DOHH2 (cell line): ENCODE measurements at regions not wholly inside any gene's neighbourhood (a gene's known extent, or its start where the extent isn't known, plus 50 kb on each side); places are given as distances from the start of the nearest gene placed in this dataset.

Source experiments
- H3F3A ChIP-seq: fragments of 200-600 bp; sonication (generic), shearing (Covaris generic); 2 replicates; pipeline ENCODE4 v1.6.0; 2016; ENCODE audit warnings: antibody characterized with exemption, mild to moderate bottlenecking; ENCODE audit not compliant: control insufficient read depth, insufficient read depth
- H3K27ac ChIP-seq: fragments of 200-600 bp; sonication (generic); 2 replicates; pipeline ENCODE4 v1.5.1; 2014; ENCODE audit warnings: low read depth, mild to moderate bottlenecking, low read length, moderate library complexity
- H3K27me3 ChIP-seq: fragments of 200-600 bp; sonication (generic); 2 replicates; pipeline ENCODE4 v1.6.1; 2014; ENCODE audit warnings: mild to moderate bottlenecking, low read length, mixed read lengths; ENCODE audit not compliant: control insufficient read depth
- H3K36me3 ChIP-seq: fragments of 200-600 bp; sonication (generic); 2 replicates; pipeline ENCODE4 v1.6.1; 2014; ENCODE audit warnings: mild to moderate bottlenecking, low read length, moderate library complexity, mixed read lengths; ENCODE audit not compliant: control insufficient read depth
- H3K4me1 ChIP-seq: fragments of 200-600 bp; sonication (generic); 2 replicates; pipeline ENCODE4 v1.6.1; 2014; ENCODE audit warnings: mild to moderate bottlenecking, low read length, mixed read lengths; ENCODE audit not compliant: control insufficient read depth
- H3K4me2 ChIP-seq: fragments of 200-600 bp; sonication (generic); 2 replicates; pipeline ENCODE4 v1.6.0; 2014; ENCODE audit warnings: mild to moderate bottlenecking, low read length, moderate library complexity
- H3K4me3 ChIP-seq: fragments of 200-600 bp; sonication (generic); 2 replicates; pipeline ENCODE4 v1.5.1; 2014; ENCODE audit warnings: mild to moderate bottlenecking, low read length, mixed read lengths
- H3K79me2 ChIP-seq: fragments of 200-600 bp; sonication (generic); 2 replicates; pipeline ENCODE4 v1.6.1; 2014; ENCODE audit warnings: mild to moderate bottlenecking, low read length, mixed read lengths; ENCODE audit not compliant: control insufficient read depth
- H3K9me2 ChIP-seq: fragments of 200-600 bp; sonication (generic); replicated peaks from 2 replicates; pipeline ENCODE4 v1.6.1; 2014; ENCODE audit warnings: mild to moderate bottlenecking, low read length, mixed read lengths; ENCODE audit not compliant: control insufficient read depth
- H3K9me3 ChIP-seq: fragments of 200-600 bp; sonication (generic); 2 replicates; pipeline ENCODE4 v1.6.1; 2014; ENCODE audit warnings: antibody characterized with exemption, low read length, mixed read lengths; ENCODE audit not compliant: control insufficient read depth, insufficient read depth
- H4K20me1 ChIP-seq: fragments of 200-600 bp; sonication (generic); 2 replicates; pipeline ENCODE4 v1.6.0; 2014; ENCODE audit warnings: low read depth, mild to moderate bottlenecking, antibody characterized with exemption, low read length, moderate library complexity; ENCODE audit not compliant: control insufficient read depth, insufficient read depth
- EZH2phosphoT487 ChIP-seq: fragments of 200-600 bp; sonication (generic); IDR thresholded peaks from 2 replicates; pipeline ENCODE4 v1.6.1; 2017; ENCODE audit warnings: borderline replicate concordance, mild to moderate bottlenecking, antibody characterized with exemption, low read length, moderate library complexity, mixed read lengths
- TF ChIP-seq, protein P1 (sequence below): fragments of 200-600 bp; sonication (generic); IDR thresholded peaks from one replicate; pipeline ENCODE4 v1.5.1; 2014; ENCODE audit warnings: antibody characterized with exemption, mild to moderate bottlenecking, low read depth, low read length; ENCODE audit not compliant: poor library complexity, severe bottlenecking

DNA sequence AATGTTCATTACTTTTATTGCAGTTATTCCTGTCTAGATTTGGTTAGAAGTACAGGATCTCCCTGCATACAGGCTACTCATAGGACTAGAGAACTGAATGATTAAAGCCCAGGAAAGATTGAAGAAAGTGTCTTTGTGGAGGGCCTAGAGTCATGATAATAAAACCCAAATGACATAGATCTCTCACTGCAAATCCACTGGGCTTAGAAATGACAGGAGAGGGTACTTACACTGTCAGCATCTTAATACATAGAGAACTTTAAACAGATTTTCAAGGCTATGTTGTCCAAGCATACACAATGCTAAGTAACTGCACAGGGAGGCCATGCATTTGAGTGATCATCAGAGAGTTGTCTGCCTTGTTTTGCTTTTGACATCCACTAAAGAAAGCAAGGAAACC is 383.8 kb upstream of the MAP3K7 start:
- no peaks in the 10 kb centered on the region for H3K79me2 ChIP-seq
- H3K4me3 ChIP-seq: no peak overlapping the region
- no peaks in the 10 kb centered on the region for H3K9me2 ChIP-seq
- no peaks in the 10 kb centered on the region for H3K4me1 ChIP-seq
- no peaks in the 10 kb centered on the region for H3K27me3 ChIP-seq
- TF ChIP-seq EZH2phosphoT487: no peak
- TF ChIP-seq, protein P1, sequence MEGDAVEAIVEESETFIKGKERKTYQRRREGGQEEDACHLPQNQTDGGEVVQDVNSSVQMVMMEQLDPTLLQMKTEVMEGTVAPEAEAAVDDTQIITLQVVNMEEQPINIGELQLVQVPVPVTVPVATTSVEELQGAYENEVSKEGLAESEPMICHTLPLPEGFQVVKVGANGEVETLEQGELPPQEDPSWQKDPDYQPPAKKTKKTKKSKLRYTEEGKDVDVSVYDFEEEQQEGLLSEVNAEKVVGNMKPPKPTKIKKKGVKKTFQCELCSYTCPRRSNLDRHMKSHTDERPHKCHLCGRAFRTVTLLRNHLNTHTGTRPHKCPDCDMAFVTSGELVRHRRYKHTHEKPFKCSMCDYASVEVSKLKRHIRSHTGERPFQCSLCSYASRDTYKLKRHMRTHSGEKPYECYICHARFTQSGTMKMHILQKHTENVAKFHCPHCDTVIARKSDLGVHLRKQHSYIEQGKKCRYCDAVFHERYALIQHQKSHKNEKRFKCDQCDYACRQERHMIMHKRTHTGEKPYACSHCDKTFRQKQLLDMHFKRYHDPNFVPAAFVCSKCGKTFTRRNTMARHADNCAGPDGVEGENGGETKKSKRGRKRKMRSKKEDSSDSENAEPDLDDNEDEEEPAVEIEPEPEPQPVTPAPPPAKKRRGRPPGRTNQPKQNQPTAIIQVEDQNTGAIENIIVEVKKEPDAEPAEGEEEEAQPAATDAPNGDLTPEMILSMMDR: no peak
- H3K9me3 ChIP-seq: no peaks in the 10 kb centered on the region
- no peaks in the 10 kb centered on the region for H4K20me1 ChIP-seq
- H3K36me3 ChIP-seq: no peaks in the 10 kb centered on the region
- no peak overlapping the region for H3K4me2 ChIP-seq
- no peaks in the 10 kb centered on the region for H3F3A ChIP-seq
- no peak overlapping the region for H3K27ac ChIP-seq

DNA sequence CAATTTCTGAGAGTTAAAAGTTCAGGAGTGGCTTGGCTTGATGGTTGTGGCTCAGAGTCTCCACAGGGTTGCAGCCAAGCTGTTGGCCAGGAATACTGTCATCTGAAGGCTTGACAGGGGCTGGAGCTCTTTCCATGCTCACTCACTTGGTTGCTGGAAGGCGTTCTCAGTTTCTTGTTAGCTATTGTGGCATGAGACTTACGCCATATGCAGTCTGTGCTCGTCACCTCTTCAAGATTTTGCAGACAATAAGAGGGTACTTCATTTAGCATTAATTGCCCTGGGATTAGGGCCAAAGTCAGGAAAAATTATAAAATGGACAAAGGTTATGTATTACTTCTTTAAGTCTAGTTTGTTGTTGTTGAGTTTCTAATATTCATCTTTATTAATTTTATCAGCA is 380.6 kb upstream of the MAP3K7 start:
- Histone ChIP-seq H3K27ac (no peak overlapping the region), H3K9me3 (no peaks in the 10 kb centered on the region), H3K79me2 (no peaks in the 10 kb centered on the region), H3F3A (peaks cover 10% of the 10 kb centered on the region), H4K20me1 (no peaks in the 10 kb centered on the region), H3K9me2 (no peaks in the 10 kb centered on the region), H3K36me3 (no peaks in the 10 kb centered on the region), H3K4me1 (no peaks in the 10 kb centered on the region), H3K4me3 (no peak overlapping the region), H3K27me3 (no peaks in the 10 kb centered on the region), H3K4me2 (no peak overlapping the region)
- TF ChIP-seq EZH2phosphoT487: no peak
- TF ChIP-seq, protein P1: no peak

DNA sequence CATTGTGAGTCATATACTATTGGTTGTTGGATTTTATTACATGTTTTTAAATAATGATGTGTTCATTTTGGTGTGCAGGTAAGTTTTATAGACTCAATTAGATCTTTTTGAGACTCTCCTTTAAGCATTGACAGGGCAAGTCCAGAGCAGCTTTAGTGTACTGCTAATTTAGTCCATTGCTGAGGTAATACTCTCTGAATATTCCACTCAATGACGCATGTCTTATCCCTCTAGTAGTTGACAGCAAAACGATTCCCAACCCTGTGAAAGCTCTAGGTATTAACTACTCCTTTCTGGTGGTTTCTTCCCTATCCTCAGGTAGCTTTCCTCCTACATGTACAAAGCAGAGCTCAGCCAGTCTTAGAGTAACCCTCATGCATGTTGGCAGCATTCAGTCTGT is 373.5 kb upstream of the MAP3K7 start:
- Histone ChIP-seq H3K4me2 (no peak overlapping the region), H3K9me3 (no peaks in the 10 kb centered on the region)
- TF ChIP-seq EZH2phosphoT487: no peak
- TF ChIP-seq, protein P1: no peak

DNA sequence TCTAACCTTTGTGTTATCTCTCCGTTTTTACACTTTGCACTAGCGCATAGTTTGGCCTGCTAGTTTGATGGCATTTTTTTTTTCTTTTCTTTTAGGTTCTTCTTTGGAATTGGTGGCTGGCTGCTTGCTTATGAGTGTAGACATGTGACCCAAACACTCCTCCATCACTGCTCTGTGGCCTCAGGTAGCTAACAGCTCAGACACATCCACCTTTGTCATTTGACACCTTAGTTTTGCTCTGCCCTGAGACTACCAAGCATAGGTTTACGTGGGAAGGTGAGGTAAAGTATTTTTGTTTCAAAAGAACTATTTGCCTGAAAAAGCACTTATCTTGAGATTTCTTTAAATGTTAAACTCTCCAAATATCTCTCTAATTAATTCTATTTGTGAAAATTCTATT is 368.4 kb upstream of the MAP3K7 start:
- H3K4me2 ChIP-seq: no peak overlapping the region
- H3K27ac ChIP-seq: no peak overlapping the region
- H3K9me3 ChIP-seq: no peaks in the 10 kb centered on the region

More for the DNA sequence above, 373.5 kb upstream of the MAP3K7 start:
- no peak overlapping the region for H3K27ac ChIP-seq
- no peaks in the 10 kb centered on the region for H3K9me2 ChIP-seq
- H3K27me3 ChIP-seq: no peaks in the 10 kb centered on the region
- H3F3A ChIP-seq: peaks cover 10% of the 10 kb centered on the region
- H4K20me1 ChIP-seq: no peaks in the 10 kb centered on the region
- H3K4me1 ChIP-seq: no peaks in the 10 kb centered on the region
- H3K79me2 ChIP-seq: no peaks in the 10 kb centered on the region
- no peaks in the 10 kb centered on the region for H3K36me3 ChIP-seq
- H3K4me3 ChIP-seq: no peak overlapping the region

More for the DNA sequence above, 368.4 kb upstream of the MAP3K7 start:
- Histone ChIP-seq H3K4me3 (no peak overlapping the region), H3K9me2 (no peaks in the 10 kb centered on the region), H3K79me2 (no peaks in the 10 kb centered on the region), H3K4me1 (no peaks in the 10 kb centered on the region), H4K20me1 (no peaks in the 10 kb centered on the region), H3K36me3 (no peaks in the 10 kb centered on the region), H3F3A (no peaks in the 10 kb centered on the region), H3K27me3 (peaks cover 2% of the 10 kb centered on the region; the same call in 1 of the 2 replicates)
- TF ChIP-seq, protein P1: no peak
- TF ChIP-seq EZH2phosphoT487: no peak
